ENCODE measurements at regions not wholly inside any gene's neighbourhood (a gene's known extent, or its start where the extent isn't known, plus 50 kb on each side); places are given as distances from the start of the nearest gene placed in this dataset.

- no peak overlapping the region for H3K4me3 ChIP-seq
- TF ChIP-seq, protein P1, sequence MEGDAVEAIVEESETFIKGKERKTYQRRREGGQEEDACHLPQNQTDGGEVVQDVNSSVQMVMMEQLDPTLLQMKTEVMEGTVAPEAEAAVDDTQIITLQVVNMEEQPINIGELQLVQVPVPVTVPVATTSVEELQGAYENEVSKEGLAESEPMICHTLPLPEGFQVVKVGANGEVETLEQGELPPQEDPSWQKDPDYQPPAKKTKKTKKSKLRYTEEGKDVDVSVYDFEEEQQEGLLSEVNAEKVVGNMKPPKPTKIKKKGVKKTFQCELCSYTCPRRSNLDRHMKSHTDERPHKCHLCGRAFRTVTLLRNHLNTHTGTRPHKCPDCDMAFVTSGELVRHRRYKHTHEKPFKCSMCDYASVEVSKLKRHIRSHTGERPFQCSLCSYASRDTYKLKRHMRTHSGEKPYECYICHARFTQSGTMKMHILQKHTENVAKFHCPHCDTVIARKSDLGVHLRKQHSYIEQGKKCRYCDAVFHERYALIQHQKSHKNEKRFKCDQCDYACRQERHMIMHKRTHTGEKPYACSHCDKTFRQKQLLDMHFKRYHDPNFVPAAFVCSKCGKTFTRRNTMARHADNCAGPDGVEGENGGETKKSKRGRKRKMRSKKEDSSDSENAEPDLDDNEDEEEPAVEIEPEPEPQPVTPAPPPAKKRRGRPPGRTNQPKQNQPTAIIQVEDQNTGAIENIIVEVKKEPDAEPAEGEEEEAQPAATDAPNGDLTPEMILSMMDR (IDR thresholded peaks at IDR 0.05): no peak
- H3K4me1 ChIP-seq: no peaks in the 10 kb centered on the region
- H3K27me3 ChIP-seq: no peaks in the 10 kb centered on the region
- H3K9me3 ChIP-seq: no peaks in the 10 kb centered on the region
- DNase-seq (no peak), ATAC-seq (no peak)
- H3K27ac ChIP-seq: no peak overlapping the region
- intact Hi-C loops (cut with DNase I): no loop called here
- H3K36me3 ChIP-seq: no peaks in the 10 kb centered on the region
Observed at GRCh38 chr4:181595716-181596115, 647.5 kb upstream of the TENM3 start.

- no peak for ATAC-seq
- intact Hi-C loops (cut with DNase I): no loop called here
- TF ChIP-seq, protein P1 (IDR thresholded peaks at IDR 0.05): no peak
Observed at GRCh38 chr4:181597766-181598165, 645.4 kb upstream of the TENM3 start.

DNA sequence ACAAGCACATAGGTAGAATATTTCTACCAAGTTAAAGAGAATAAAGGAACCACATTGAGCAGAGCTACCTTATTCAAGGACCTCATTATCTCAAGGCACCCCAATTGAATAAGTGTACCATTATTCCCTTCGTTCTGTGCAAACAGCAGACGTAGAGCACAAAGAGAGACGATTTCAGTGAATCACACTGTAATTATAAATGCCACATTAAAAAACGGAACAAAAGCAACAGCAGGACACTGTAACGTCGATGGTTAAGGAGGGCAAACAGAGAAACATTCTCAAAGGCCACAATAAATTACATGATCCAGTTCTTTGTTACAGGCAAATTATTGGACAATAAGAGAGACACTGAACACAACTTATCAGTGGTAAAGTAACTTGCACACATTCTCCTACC lies 644.1 kb upstream of the TENM3 start:
- no peaks in the 10 kb centered on the region for H3K4me1 ChIP-seq
- ATAC-seq (no peak), DNase-seq (no peak)
- H3K36me3 ChIP-seq: no peaks in the 10 kb centered on the region
- H3K27ac ChIP-seq: no peak overlapping the region
- H3K9me3 ChIP-seq: no peaks in the 10 kb centered on the region
- intact Hi-C loops (cut with DNase I): no loop called here
- TF ChIP-seq, protein P1 (IDR thresholded peaks at IDR 0.05): no peak
- H3K27me3 ChIP-seq: no peaks in the 10 kb centered on the region
- H3K4me3 ChIP-seq: no peak overlapping the region

More at GRCh38 chr4:181597766-181598165, 645.4 kb upstream of the TENM3 start:
- no peak overlapping the region for H3K27ac ChIP-seq
- H3K36me3 ChIP-seq: no peaks in the 10 kb centered on the region
- no peaks in the 10 kb centered on the region for H3K4me1 ChIP-seq
- no peaks in the 10 kb centered on the region for H3K9me3 ChIP-seq
- no peak for DNase-seq
- H3K27me3 ChIP-seq: no peaks in the 10 kb centered on the region
- H3K4me3 ChIP-seq: no peak overlapping the region

GRCh38 chr4:181601103-181601502 lies 642.1 kb upstream of the TENM3 start:
- H3K27me3 ChIP-seq: no peaks in the 10 kb centered on the region
- H3K36me3 ChIP-seq: no peaks in the 10 kb centered on the region
- ATAC-seq (no peak), DNase-seq (no peak)
- TF ChIP-seq, protein P1 (IDR thresholded peaks at IDR 0.05): no peak
- H3K4me1 ChIP-seq: no peaks in the 10 kb centered on the region
- H3K27ac ChIP-seq: no peak overlapping the region
- no peaks in the 10 kb centered on the region for H3K9me3 ChIP-seq
- H3K4me3 ChIP-seq: no peak overlapping the region
- intact Hi-C loops (cut with DNase I): no loop called here

DNA sequence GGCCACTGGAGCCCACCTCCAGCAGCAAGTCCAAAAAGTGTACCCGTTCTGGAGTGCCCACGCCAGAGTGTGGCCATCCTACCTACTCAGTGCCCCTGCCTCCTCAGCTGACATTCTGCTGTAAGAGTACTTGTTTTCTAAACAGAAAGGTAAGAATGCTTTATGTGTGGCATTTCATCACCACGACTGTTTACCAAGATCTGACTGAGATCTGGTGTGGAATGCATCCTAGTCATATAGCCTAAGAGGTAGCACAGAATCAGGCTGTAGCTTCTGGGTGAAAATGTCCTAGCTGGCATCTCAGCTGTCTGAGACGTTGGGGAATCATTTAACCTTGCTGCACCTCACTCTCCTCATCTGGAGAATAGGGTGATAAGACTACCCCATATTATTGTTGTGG lies 638.7 kb upstream of the TENM3 start:
- ATAC-seq: no peak
- Histone ChIP-seq H3K4me1 (no peaks in the 10 kb centered on the region), H3K4me3 (no peak overlapping the region)

More for the DNA sequence above, 638.7 kb upstream of the TENM3 start:
- no peaks in the 10 kb centered on the region for H3K9me3 ChIP-seq
- intact Hi-C loops (cut with DNase I): no loop called here
- H3K27me3 ChIP-seq: no peaks in the 10 kb centered on the region
- DNase-seq: no peak
- H3K27ac ChIP-seq: no peak overlapping the region
- H3K36me3 ChIP-seq: no peaks in the 10 kb centered on the region
- TF ChIP-seq, protein P1 (IDR thresholded peaks at IDR 0.05): no peak
